ENCODE measurements at regions not wholly inside any gene's neighbourhood (a gene's known extent, or its start where the extent isn't known, plus 50 kb on each side); places are given as distances from the start of the nearest gene placed in this dataset.

DNA sequence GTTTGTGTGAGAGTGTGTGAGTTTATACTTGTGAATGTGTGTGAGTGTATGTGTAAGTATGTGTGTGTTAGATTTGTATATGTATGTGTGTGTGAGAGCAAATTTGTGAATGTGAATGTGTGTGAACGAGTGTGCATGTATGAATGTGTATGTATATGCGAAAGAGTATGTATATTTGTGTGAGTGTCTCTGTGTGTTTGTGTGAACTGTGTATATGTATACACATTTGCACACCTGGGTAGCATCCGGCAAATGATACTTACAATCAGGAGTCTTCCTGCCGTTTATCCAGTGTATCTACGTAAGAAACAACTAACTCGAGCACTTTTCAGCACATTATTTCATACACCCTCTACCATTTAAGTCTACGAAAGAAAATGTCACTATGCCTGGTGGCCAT is 487.4 kb downstream of the TNS3 start:
- Histone ChIP-seq H3F3A (replicated peaks; ENCODE audit: low read depth) (no peaks in the 10 kb centered on the region), H3K4me2 (no peak overlapping the region), H4K20me1 (replicated peaks; ENCODE audit: insufficient read depth) (no peaks in the 10 kb centered on the region), H3K9me2 (ENCODE audit: insufficient read depth) (no peaks in the 10 kb centered on the region), H3K36me3 (ENCODE audit: insufficient read depth) (no peaks in the 10 kb centered on the region), H3K79me2 (replicated peaks; ENCODE audit: insufficient read depth) (no peaks in the 10 kb centered on the region), H3K27me3 (ENCODE audit: insufficient read depth) (no peaks in the 10 kb centered on the region), H2AFZ (no peak overlapping the region), H3K4me3 (no peak overlapping the region), H3K27ac (ENCODE audit: low read depth) (no peak overlapping the region), H3K4me1 (ENCODE audit: insufficient read depth) (no peaks in the 10 kb centered on the region)
- no peak overlapping the region for H3K27ac Mint-ChIP-seq
- TF ChIP-seq, protein P1, sequence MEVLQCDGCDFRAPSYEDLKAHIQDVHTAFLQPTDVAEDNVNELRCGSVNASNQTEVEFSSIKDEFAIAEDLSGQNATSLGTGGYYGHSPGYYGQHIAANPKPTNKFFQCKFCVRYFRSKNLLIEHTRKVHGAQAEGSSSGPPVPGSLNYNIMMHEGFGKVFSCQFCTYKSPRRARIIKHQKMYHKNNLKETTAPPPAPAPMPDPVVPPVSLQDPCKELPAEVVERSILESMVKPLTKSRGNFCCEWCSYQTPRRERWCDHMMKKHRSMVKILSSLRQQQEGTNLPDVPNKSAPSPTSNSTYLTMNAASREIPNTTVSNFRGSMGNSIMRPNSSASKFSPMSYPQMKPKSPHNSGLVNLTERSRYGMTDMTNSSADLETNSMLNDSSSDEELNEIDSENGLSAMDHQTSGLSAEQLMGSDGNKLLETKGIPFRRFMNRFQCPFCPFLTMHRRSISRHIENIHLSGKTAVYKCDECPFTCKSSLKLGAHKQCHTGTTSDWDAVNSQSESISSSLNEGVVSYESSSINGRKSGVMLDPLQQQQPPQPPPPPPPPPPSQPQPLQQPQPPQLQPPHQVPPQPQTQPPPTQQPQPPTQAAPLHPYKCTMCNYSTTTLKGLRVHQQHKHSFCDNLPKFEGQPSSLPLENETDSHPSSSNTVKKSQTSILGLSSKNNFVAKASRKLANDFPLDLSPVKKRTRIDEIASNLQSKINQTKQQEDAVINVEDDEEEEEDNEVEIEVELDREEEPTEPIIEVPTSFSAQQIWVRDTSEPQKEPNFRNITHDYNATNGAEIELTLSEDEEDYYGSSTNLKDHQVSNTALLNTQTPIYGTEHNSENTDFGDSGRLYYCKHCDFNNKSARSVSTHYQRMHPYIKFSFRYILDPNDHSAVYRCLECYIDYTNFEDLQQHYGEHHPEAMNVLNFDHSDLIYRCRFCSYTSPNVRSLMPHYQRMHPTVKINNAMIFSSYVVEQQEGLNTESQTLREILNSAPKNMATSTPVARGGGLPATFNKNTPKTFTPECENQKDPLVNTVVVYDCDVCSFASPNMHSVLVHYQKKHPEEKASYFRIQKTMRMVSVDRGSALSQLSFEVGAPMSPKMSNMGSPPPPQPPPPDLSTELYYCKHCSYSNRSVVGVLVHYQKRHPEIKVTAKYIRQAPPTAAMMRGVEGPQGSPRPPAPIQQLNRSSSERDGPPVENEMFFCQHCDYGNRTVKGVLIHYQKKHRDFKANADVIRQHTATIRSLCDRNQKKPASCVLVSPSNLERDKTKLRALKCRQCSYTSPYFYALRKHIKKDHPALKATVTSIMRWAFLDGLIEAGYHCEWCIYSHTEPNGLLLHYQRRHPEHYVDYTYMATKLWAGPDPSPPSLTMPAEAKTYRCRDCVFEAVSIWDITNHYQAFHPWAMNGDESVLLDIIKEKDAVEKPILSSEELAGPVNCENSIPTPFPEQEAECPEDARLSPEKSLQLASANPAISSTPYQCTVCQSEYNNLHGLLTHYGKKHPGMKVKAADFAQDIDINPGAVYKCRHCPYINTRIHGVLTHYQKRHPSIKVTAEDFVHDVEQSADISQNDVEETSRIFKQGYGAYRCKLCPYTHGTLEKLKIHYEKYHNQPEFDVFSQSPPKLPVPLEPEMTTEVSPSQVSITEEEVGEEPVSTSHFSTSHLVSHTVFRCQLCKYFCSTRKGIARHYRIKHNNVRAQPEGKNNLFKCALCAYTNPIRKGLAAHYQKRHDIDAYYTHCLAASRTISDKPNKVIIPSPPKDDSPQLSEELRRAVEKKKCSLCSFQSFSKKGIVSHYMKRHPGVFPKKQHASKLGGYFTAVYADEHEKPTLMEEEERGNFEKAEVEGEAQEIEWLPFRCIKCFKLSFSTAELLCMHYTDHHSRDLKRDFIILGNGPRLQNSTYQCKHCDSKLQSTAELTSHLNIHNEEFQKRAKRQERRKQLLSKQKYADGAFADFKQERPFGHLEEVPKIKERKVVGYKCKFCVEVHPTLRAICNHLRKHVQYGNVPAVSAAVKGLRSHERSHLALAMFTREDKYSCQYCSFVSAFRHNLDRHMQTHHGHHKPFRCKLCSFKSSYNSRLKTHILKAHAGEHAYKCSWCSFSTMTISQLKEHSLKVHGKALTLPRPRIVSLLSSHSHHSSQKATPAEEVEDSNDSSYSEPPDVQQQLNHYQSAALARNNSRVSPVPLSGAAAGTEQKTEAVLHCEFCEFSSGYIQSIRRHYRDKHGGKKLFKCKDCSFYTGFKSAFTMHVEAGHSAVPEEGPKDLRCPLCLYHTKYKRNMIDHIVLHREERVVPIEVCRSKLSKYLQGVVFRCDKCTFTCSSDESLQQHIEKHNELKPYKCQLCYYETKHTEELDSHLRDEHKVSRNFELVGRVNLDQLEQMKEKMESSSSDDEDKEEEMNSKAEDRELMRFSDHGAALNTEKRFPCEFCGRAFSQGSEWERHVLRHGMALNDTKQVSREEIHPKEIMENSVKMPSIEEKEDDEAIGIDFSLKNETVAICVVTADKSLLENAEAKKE (CRISPR knock-in tag; IDR thresholded peaks at IDR 0.05): no peak
- no peak for TF ChIP-seq JUNB (IDR thresholded peaks at IDR 0.05; ENCODE audit: unreplicated experiment)
- TF ChIP-seq, protein P2, sequence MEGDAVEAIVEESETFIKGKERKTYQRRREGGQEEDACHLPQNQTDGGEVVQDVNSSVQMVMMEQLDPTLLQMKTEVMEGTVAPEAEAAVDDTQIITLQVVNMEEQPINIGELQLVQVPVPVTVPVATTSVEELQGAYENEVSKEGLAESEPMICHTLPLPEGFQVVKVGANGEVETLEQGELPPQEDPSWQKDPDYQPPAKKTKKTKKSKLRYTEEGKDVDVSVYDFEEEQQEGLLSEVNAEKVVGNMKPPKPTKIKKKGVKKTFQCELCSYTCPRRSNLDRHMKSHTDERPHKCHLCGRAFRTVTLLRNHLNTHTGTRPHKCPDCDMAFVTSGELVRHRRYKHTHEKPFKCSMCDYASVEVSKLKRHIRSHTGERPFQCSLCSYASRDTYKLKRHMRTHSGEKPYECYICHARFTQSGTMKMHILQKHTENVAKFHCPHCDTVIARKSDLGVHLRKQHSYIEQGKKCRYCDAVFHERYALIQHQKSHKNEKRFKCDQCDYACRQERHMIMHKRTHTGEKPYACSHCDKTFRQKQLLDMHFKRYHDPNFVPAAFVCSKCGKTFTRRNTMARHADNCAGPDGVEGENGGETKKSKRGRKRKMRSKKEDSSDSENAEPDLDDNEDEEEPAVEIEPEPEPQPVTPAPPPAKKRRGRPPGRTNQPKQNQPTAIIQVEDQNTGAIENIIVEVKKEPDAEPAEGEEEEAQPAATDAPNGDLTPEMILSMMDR (conservative IDR thresholded peaks at IDR 0.05; ENCODE audit: low read depth in 2 of 2): no peak
- TF ChIP-seq, protein P3, sequence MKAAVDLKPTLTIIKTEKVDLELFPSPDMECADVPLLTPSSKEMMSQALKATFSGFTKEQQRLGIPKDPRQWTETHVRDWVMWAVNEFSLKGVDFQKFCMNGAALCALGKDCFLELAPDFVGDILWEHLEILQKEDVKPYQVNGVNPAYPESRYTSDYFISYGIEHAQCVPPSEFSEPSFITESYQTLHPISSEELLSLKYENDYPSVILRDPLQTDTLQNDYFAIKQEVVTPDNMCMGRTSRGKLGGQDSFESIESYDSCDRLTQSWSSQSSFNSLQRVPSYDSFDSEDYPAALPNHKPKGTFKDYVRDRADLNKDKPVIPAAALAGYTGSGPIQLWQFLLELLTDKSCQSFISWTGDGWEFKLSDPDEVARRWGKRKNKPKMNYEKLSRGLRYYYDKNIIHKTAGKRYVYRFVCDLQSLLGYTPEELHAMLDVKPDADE (IDR thresholded peaks at IDR 0.05): no peak
- no peak for TF ChIP-seq STAT1 (IDR thresholded peaks at IDR 0.05; ENCODE audit: unreplicated experiment)
- TF ChIP-seq, protein P4, sequence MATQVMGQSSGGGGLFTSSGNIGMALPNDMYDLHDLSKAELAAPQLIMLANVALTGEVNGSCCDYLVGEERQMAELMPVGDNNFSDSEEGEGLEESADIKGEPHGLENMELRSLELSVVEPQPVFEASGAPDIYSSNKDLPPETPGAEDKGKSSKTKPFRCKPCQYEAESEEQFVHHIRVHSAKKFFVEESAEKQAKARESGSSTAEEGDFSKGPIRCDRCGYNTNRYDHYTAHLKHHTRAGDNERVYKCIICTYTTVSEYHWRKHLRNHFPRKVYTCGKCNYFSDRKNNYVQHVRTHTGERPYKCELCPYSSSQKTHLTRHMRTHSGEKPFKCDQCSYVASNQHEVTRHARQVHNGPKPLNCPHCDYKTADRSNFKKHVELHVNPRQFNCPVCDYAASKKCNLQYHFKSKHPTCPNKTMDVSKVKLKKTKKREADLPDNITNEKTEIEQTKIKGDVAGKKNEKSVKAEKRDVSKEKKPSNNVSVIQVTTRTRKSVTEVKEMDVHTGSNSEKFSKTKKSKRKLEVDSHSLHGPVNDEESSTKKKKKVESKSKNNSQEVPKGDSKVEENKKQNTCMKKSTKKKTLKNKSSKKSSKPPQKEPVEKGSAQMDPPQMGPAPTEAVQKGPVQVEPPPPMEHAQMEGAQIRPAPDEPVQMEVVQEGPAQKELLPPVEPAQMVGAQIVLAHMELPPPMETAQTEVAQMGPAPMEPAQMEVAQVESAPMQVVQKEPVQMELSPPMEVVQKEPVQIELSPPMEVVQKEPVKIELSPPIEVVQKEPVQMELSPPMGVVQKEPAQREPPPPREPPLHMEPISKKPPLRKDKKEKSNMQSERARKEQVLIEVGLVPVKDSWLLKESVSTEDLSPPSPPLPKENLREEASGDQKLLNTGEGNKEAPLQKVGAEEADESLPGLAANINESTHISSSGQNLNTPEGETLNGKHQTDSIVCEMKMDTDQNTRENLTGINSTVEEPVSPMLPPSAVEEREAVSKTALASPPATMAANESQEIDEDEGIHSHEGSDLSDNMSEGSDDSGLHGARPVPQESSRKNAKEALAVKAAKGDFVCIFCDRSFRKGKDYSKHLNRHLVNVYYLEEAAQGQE (IDR thresholded peaks at IDR 0.05; ENCODE audit: unreplicated experiment): no peak
- H3K36me3 Mint-ChIP-seq (ENCODE audit: low read depth): no peaks in the 10 kb centered on the region
- ATAC-seq (no peak), DNase-seq (ENCODE audit: low spot score) (no peak)
- no peaks in the 10 kb centered on the region; the same call in 2 of the 3 replicates for H3K9me3 Mint-ChIP-seq
- peaks cover 3% of the 10 kb centered on the region for H3K27me3 Mint-ChIP-seq (ENCODE audit: insufficient read depth, low read depth, poor library complexity)
- H3K4me1 Mint-ChIP-seq: no peaks in the 10 kb centered on the region
- no peak overlapping the region for H3K4me3 Mint-ChIP-seq
